D721Med (cell line): ENCODE measurements at regions not wholly inside any gene's neighbourhood (a gene's known extent, or its start where the extent isn't known, plus 50 kb on each side); places are given as distances from the start of the nearest gene placed in this dataset.

Experiments used
- DNase-seq: peaks from one replicate; pipeline ENCODE4 v3.0.0; 2011; ENCODE audit warnings: low spot score; ENCODE audit not compliant: insufficient read length
- FAIRE-seq: peaks from 2 replicates; lab custom pipeline; 2011; peaks lifted over from hg19 to GRCh38; lab: Jason Lieb, UNC
- TF ChIP-seq, protein P1 (sequence below): IDR thresholded peaks from 2 replicates; pipeline ENCODE4 v1.5.1; 2012; ENCODE audit warnings: mild to moderate bottlenecking, control low read depth; ENCODE audit not compliant: insufficient read depth; ENCODE audit errors: missing control alignments

DNA sequence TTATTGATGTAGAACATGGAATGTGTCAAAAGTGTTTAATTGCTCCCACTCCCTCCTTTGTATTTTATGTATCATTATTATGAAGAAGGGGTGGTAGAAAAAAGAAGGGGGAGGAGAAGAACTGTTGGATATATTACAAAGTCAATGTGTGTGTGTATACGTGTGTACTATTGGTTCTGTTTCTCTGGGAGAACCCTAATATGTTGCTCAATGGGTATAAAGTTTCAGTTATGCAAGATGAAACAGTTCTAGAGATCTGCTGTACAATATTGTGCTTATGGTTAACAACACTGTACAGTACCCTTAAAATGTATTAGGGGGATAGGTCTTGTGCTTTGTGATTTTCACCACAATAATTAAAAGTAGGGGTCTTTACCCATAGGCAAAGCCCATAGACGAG is 58.1 kb upstream of the ZC3H15 start:
- TF ChIP-seq, protein P1, sequence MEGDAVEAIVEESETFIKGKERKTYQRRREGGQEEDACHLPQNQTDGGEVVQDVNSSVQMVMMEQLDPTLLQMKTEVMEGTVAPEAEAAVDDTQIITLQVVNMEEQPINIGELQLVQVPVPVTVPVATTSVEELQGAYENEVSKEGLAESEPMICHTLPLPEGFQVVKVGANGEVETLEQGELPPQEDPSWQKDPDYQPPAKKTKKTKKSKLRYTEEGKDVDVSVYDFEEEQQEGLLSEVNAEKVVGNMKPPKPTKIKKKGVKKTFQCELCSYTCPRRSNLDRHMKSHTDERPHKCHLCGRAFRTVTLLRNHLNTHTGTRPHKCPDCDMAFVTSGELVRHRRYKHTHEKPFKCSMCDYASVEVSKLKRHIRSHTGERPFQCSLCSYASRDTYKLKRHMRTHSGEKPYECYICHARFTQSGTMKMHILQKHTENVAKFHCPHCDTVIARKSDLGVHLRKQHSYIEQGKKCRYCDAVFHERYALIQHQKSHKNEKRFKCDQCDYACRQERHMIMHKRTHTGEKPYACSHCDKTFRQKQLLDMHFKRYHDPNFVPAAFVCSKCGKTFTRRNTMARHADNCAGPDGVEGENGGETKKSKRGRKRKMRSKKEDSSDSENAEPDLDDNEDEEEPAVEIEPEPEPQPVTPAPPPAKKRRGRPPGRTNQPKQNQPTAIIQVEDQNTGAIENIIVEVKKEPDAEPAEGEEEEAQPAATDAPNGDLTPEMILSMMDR, result no peak
- DNase-seq, result no peak
- no peak for FAIRE-seq

DNA sequence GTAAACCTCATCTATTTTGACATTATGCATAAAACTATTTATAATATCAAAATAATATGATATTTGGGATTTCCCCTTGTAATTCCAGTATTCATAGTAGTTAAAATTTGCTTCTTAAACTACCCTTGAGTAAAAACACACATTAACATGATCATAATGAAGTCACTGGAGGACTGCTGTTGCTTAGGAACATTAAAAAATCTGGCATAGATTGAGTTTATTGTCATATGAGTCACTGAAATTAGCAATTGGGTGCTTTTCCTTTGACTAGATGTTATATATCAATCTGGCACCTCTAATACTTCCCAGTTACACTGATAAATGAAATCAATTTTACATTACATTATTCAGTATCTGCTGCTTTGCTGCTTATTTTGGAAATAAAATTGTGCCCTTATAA is 57.0 kb upstream of the ZC3H15 start:
- no peak for DNase-seq
- FAIRE-seq, result no peak
- TF ChIP-seq, protein P1, result no peak

DNA sequence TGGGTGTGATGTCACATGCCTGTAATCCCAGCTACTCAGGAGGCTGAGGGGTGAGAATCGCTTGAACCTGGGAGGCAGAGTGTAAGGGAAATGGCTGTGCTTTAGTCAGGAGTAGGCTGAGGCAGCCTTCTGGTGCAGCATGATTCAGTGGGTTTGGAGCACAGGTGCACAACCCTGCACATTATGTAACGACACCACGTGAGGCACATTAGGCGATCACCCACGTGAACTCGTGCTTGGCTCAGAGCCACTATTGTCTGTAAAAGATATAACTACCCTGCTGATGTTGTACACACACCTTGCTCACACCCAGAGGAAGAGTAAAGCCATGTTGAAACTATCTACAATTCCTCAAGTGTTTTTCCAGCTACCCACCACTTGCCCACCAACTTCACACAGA is 54.8 kb upstream of the ZC3H15 start:
- TF ChIP-seq, protein P1, result no peak
- no peak for FAIRE-seq

DNA sequence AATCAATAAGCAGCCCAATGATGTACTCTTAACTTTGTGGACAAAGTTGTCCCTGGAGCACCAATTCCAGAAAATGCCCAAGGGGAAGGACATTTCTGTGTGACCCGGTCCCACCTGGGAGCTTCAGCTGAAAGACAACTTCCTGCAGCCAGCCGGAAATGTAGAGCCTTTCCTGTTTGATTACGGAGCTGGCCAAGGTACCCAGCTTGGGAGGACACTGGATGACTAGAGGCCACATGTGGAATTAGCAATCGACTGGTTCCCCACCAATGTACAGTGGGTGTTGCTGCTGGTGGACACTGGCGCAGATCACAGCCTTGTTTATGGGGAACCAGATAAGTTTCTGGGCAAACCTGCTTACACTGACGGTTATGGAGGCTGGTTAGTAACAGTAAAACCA is 53.0 kb upstream of the ZC3H15 start:
- FAIRE-seq (no peak), DNase-seq (no peak)
- TF ChIP-seq, protein P1, result no peak

More for the DNA sequence above, 54.8 kb upstream of the ZC3H15 start:
- DNase-seq, result no peak

DNA sequence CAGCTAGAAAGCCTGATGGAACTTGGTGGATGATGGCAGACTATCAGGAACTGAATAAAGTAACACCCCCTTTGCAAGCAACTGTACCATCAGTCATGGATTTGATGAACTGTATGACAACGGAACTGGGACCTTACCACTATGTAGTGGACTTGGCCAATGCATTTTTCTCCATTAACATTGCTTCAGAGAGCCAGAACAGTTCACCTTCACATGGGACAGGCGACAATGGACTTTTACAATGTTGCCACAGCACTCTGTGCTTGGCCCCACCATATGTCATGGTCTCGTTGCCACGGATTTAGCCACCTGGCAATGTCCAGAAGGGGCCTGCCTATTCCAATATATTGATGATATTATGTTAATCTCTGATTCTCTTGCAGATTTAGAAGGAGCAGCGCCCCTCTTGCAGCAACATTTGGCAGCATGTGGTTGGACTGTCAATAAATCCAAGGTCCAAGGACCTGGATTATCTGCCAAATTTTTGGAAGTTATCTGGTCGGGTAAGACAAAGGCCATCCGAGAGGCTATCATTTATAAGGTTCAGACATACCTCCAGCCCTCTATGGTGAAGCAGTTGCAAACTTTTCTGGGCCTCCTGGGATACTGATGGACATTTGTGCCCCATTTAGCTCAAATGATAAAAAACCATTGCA is 52.2 kb upstream of the ZC3H15 start:
- DNase-seq (no peak), FAIRE-seq (no peak)
- TF ChIP-seq, protein P1, result no peak
